ENCODE measurements at regions not wholly inside any gene's neighbourhood (a gene's known extent, or its start where the extent isn't known, plus 50 kb on each side); places are given as distances from the start of the nearest gene placed in this dataset.

DNA sequence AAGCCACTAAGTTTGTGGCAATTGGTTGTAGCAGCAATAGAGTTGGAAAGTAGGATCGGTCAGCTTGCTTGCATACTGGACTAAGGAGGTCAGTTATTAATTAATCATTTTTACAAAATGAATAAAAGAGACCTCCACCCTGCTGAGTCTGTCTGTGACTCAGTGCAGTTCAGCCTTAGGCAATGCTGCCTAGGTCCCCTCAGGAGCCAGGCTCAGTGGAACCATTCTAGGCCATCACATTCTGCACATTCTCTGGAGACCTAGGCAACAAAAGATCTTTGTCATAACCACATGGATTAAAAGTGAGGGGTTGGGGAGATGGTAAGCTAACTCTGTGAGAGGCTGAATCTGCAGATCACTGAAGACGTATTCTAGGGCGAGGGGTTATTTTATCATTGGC, 178.7 kb upstream of the CADM1 start:
- DNase-seq (ENCODE audit: low read depth): no peak
- no peak overlapping the region for H3K4me3 ChIP-seq (ENCODE audit: control insufficient read depth, low read depth, low read length)
- TF ChIP-seq, protein P1, sequence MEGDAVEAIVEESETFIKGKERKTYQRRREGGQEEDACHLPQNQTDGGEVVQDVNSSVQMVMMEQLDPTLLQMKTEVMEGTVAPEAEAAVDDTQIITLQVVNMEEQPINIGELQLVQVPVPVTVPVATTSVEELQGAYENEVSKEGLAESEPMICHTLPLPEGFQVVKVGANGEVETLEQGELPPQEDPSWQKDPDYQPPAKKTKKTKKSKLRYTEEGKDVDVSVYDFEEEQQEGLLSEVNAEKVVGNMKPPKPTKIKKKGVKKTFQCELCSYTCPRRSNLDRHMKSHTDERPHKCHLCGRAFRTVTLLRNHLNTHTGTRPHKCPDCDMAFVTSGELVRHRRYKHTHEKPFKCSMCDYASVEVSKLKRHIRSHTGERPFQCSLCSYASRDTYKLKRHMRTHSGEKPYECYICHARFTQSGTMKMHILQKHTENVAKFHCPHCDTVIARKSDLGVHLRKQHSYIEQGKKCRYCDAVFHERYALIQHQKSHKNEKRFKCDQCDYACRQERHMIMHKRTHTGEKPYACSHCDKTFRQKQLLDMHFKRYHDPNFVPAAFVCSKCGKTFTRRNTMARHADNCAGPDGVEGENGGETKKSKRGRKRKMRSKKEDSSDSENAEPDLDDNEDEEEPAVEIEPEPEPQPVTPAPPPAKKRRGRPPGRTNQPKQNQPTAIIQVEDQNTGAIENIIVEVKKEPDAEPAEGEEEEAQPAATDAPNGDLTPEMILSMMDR (conservative IDR thresholded peaks at IDR 0.05; ENCODE audit: control insufficient read depth, insufficient read depth, low read depth, low read length): no peak

- no peak for DNase-seq (ENCODE audit: low read depth)
- TF ChIP-seq, protein P1 (conservative IDR thresholded peaks at IDR 0.05; ENCODE audit: control insufficient read depth, insufficient read depth, low read depth, low read length): no peak
- no peak overlapping the region for H3K4me3 ChIP-seq (ENCODE audit: control insufficient read depth, low read depth, low read length)
Measured at GRCh38 chr11:115682101-115682500, 177.9 kb upstream of the CADM1 start.

- DNase-seq (ENCODE audit: low read depth): no peak
Measured at GRCh38 chr11:115679945-115680344, 175.7 kb upstream of the CADM1 start.

GRCh38 chr11:115678942-115679341, 174.7 kb upstream of the CADM1 start:
- TF ChIP-seq, protein P1 (conservative IDR thresholded peaks at IDR 0.05; ENCODE audit: control insufficient read depth, insufficient read depth, low read depth, low read length): no peak
- DNase-seq (ENCODE audit: low read depth): no peak
- H3K4me3 ChIP-seq (ENCODE audit: control insufficient read depth, low read depth, low read length): no peak overlapping the region

More at GRCh38 chr11:115679945-115680344, 175.7 kb upstream of the CADM1 start:
- TF ChIP-seq, protein P1 (conservative IDR thresholded peaks at IDR 0.05; ENCODE audit: control insufficient read depth, insufficient read depth, low read depth, low read length): no peak
- H3K4me3 ChIP-seq (ENCODE audit: control insufficient read depth, low read depth, low read length): no peak overlapping the region

GRCh38 chr11:115677190-115677589, 173.0 kb upstream of the CADM1 start:
- H3K4me3 ChIP-seq (ENCODE audit: control insufficient read depth, low read depth, low read length): no peak overlapping the region
- TF ChIP-seq, protein P1 (conservative IDR thresholded peaks at IDR 0.05; ENCODE audit: control insufficient read depth, insufficient read depth, low read depth, low read length): no peak
- no peak for DNase-seq (ENCODE audit: low read depth)

DNA sequence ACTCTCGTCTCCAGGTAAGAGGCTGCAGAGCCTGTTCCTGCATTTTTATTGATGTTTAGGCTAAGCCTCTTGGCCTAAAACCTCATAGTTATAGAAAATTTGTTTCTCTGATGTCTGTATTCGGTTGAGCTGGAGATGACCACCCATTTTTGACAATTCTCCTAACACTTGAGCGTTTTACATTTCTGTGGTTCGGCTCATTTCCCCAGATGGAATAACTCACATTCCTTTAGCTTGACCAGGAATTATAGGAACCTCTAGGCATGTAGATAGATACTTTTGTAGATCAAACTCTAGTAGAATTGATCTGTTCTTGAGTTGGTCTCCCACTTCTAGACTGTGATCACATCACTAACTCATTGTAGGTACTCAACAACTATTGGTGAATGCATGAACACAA, 172.6 kb upstream of the CADM1 start:
- TF ChIP-seq, protein P1 (conservative IDR thresholded peaks at IDR 0.05; ENCODE audit: control insufficient read depth, insufficient read depth, low read depth, low read length): no peak
- DNase-seq (ENCODE audit: low read depth): no peak
- no peak overlapping the region for H3K4me3 ChIP-seq (ENCODE audit: control insufficient read depth, low read depth, low read length)

GRCh38 chr11:115676206-115676605, 172.0 kb upstream of the CADM1 start:
- TF ChIP-seq, protein P1 (conservative IDR thresholded peaks at IDR 0.05; ENCODE audit: control insufficient read depth, insufficient read depth, low read depth, low read length): no peak
- no peak for DNase-seq (ENCODE audit: low read depth)
- no peak overlapping the region for H3K4me3 ChIP-seq (ENCODE audit: control insufficient read depth, low read depth, low read length)

Measured in fibroblast of mammary gland (primary cell).